K562 (cell line): ENCODE measurements at regions not wholly inside any gene's neighbourhood (a gene's known extent, or its start where the extent isn't known, plus 50 kb on each side); places are given as distances from the start of the nearest gene placed in this dataset.

ENCODE experiments used
- NR4A1 ChIP-seq, 2 experiments: fragments of 250-450 bp in 1 of 2; fragments of 450-650 bp in 1 of 2; sonication (Bioruptor Pico) in 1 of 2; IDR thresholded peaks; 2 replicates each; pipeline versions ENCODE4 v1.4.0 to v1.6.1; 2016 to 2020; ENCODE audit warnings: mild to moderate bottlenecking in 2 of 2, missing compliant biosample characterization in 1 of 2, missing genetic modification characterization in 1 of 2, moderate library complexity in 1 of 2
- SIX5 ChIP-seq, 2 experiments: IDR thresholded peaks; 2 replicates each; pipeline ENCODE4 v1.6.1; 2011; ENCODE audit warnings: low read length in 2 of 2, borderline replicate concordance in 1 of 2, low read depth in 1 of 2, mild to moderate bottlenecking in 1 of 2, moderate library complexity in 1 of 2; ENCODE audit not compliant: insufficient read depth in 1 of 2
- SRF ChIP-seq, 2 experiments: fragments of 250-450, 450-650 bp in 1 of 2; sonication (Bioruptor Pico) in 1 of 2; sonication (generic) in 1 of 2; formaldehyde crosslinking; IDR thresholded peaks; 2 replicates each; pipeline versions ENCODE4 v1.5.0 to v1.5.1; 2020 to 2022; ENCODE audit warnings: mild to moderate bottlenecking in 1 of 2, missing genetic modification reagents in 1 of 2
- TFAP4 ChIP-seq: sonication (generic); formaldehyde crosslinking; IDR thresholded peaks from 2 replicates; pipeline ENCODE4 v1.8.0; 2022; ENCODE audit warnings: missing genetic modification reagents, mild to moderate bottlenecking, moderate library complexity, borderline replicate concordance
- ZNF696 ChIP-seq: fragments of 250-450 bp; sonication (Bioruptor Pico); conservative IDR thresholded peaks from 2 replicates; pipeline ENCODE4 v1.4.0; 2020; ENCODE audit warnings: mild to moderate bottlenecking, moderate library complexity
- ZSCAN29 ChIP-seq: fragments of 450-650 bp; IDR thresholded peaks from 2 replicates; pipeline ENCODE4 v1.6.1; 2017
- TF ChIP-seq, protein P1 (sequence below): fragments of 450-650 bp; conservative IDR thresholded peaks from 2 replicates; pipeline ENCODE4 v1.6.1; 2016; ENCODE audit warnings: missing genetic modification characterization, low read depth, mild to moderate bottlenecking, missing compliant biosample characterization, moderate library complexity
- TF ChIP-seq, protein P2 (sequence below): sonication (generic); formaldehyde crosslinking; IDR thresholded peaks from 2 replicates; pipeline ENCODE4 v1.9.0; 2022; ENCODE audit warnings: mild to moderate bottlenecking, missing genetic modification reagents

- TF ChIP-seq, protein P1, sequence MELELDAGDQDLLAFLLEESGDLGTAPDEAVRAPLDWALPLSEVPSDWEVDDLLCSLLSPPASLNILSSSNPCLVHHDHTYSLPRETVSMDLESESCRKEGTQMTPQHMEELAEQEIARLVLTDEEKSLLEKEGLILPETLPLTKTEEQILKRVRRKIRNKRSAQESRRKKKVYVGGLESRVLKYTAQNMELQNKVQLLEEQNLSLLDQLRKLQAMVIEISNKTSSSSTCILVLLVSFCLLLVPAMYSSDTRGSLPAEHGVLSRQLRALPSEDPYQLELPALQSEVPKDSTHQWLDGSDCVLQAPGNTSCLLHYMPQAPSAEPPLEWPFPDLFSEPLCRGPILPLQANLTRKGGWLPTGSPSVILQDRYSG (tag) = no peak
- TF ChIP-seq TFAP4 (CRISPR knock-in tag) (no peak), SIX5 (IDR thresholded peaks at IDR 0.05; ENCODE audit: borderline replicate concordance in 1 of 2, insufficient read depth in 1 of 2, low read depth in 1 of 2, low read length in 2 of 2) (no peak), NR4A1 (CRISPR knock-in tag; IDR thresholded peaks at IDR 0.05) (no peak), NR4A1 (tag; IDR thresholded peaks at IDR 0.05) (no peak), SRF (CRISPR knock-in tag; IDR thresholded peaks at IDR 0.05) (no peak), ZNF696 (no peak), ZSCAN29 (no peak)
- TF ChIP-seq, protein P2, sequence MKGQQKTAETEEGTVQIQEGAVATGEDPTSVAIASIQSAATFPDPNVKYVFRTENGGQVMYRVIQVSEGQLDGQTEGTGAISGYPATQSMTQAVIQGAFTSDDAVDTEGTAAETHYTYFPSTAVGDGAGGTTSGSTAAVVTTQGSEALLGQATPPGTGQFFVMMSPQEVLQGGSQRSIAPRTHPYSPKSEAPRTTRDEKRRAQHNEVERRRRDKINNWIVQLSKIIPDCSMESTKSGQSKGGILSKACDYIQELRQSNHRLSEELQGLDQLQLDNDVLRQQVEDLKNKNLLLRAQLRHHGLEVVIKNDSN = no peak
Observed at GRCh38 chr5:79876456-79876855, 114.6 kb downstream of the MTX3 start (continued).
